ENCODE measurements at regions not wholly inside any gene's neighbourhood (a gene's known extent, or its start where the extent isn't known, plus 50 kb on each side); places are given as distances from the start of the nearest gene placed in this dataset.

GRCh38 chr1:115577513-115577912 is 64.3 kb upstream of the VANGL1 start:
- DNase-seq (ENCODE audit: extremely low read depth, low read depth) = no peak

- no peak for DNase-seq (ENCODE audit: extremely low read depth, low read depth)
These were observed 66.1 kb upstream of the VANGL1 start for GRCh38 chr1:115575661-115576060.

GRCh38 chr1:115572710-115573109 is 69.1 kb upstream of the VANGL1 start:
- DNase-seq (ENCODE audit: extremely low read depth, low read depth) = no peak

GRCh38 chr1:115567431-115567830 is 74.3 kb upstream of the VANGL1 start:
- DNase-seq (ENCODE audit: extremely low read depth, low read depth) = no peak

GRCh38 chr1:115565791-115566190 is 76.0 kb upstream of the VANGL1 start:
- DNase-seq (ENCODE audit: extremely low read depth, low read depth) = no peak

GRCh38 chr1:115565353-115565752 is 76.4 kb upstream of the VANGL1 start:
- DNase-seq (ENCODE audit: extremely low read depth, low read depth) = no peak

- no peak for DNase-seq (ENCODE audit: extremely low read depth, low read depth)
These were observed 77.6 kb upstream of the VANGL1 start for GRCh38 chr1:115564201-115564600.

- DNase-seq (ENCODE audit: extremely low read depth, low read depth) = no peak
These were observed 81.7 kb upstream of the VANGL1 start for GRCh38 chr1:115560027-115560426.

- no peak for DNase-seq (ENCODE audit: extremely low read depth, low read depth)
These were observed 83.5 kb upstream of the VANGL1 start for GRCh38 chr1:115558275-115558674.

GRCh38 chr1:115557715-115558114 is 84.1 kb upstream of the VANGL1 start:
- no peak for DNase-seq (ENCODE audit: extremely low read depth, low read depth)

GRCh38 chr1:115556236-115556635 is 85.5 kb upstream of the VANGL1 start:
- DNase-seq (ENCODE audit: extremely low read depth, low read depth) = no peak

- no peak for DNase-seq (ENCODE audit: extremely low read depth, low read depth)
These were observed 86.3 kb upstream of the VANGL1 start for GRCh38 chr1:115555446-115555845.

GRCh38 chr1:115547696-115548095 is 94.1 kb upstream of the VANGL1 start:
- no peak for DNase-seq (ENCODE audit: extremely low read depth, low read depth)

GRCh38 chr1:115546846-115547245 is 94.9 kb upstream of the VANGL1 start:
- no peak for DNase-seq (ENCODE audit: extremely low read depth, low read depth)

GRCh38 chr1:115545791-115546733 is 95.7 kb upstream of the VANGL1 start:
- DNase-seq (ENCODE audit: extremely low read depth, low read depth) = peak; percentile 50

GRCh38 chr1:115545096-115545720 is 96.6 kb upstream of the VANGL1 start:
- no peak for DNase-seq (ENCODE audit: extremely low read depth, low read depth)

GRCh38 chr1:115544131-115544530 is 97.6 kb upstream of the VANGL1 start:
- no peak for DNase-seq (ENCODE audit: extremely low read depth, low read depth)

GRCh38 chr1:115543247-115543646 is 98.5 kb upstream of the VANGL1 start:
- no peak for DNase-seq (ENCODE audit: extremely low read depth, low read depth)

- DNase-seq (ENCODE audit: extremely low read depth, low read depth) = no peak
These were observed 102.0 kb upstream of the VANGL1 start for GRCh38 chr1:115539736-115540135.

GRCh38 chr1:115539061-115539460 is 102.7 kb upstream of the VANGL1 start:
- DNase-seq (ENCODE audit: extremely low read depth, low read depth) = no peak

- no peak for DNase-seq (ENCODE audit: extremely low read depth, low read depth)
These were observed 103.2 kb upstream of the VANGL1 start for GRCh38 chr1:115538579-115538978.

GRCh38 chr1:115537415-115537814 is 104.4 kb upstream of the VANGL1 start:
- no peak for DNase-seq (ENCODE audit: extremely low read depth, low read depth)

Measured in NCI-H460 (cell line).